ENCODE measurements at regions not wholly inside any gene's neighbourhood (a gene's known extent, or its start where the extent isn't known, plus 50 kb on each side); places are given as distances from the start of the nearest gene placed in this dataset.

GRCh38 chr2:162926501-162926900, 87.9 kb upstream of the KCNH7 start:
- DNase-seq (ENCODE audit: low spot score in 2 of 2) (no peak), ATAC-seq (no peak)
- Mint-ChIP-seq H3K36me3 (no peaks in the 10 kb centered on the region), H3K9me3 (peaks cover 17% of the 10 kb centered on the region), H3K27ac (no peak overlapping the region), H3K4me1 (no peaks in the 10 kb centered on the region), H3K4me3 (no peak overlapping the region)

- no peak for ATAC-seq
These were observed 87.0 kb upstream of the KCNH7 start for GRCh38 chr2:162925595-162925994.

GRCh38 chr2:162919111-162919510, 80.5 kb upstream of the KCNH7 start:
- ATAC-seq (no peak), DNase-seq (ENCODE audit: low spot score in 2 of 2) (no peak)
- no peak overlapping the region for H3K4me3 Mint-ChIP-seq
- H3K9me3 Mint-ChIP-seq: peaks cover 22% of the 10 kb centered on the region
- H3K4me1 Mint-ChIP-seq: no peaks in the 10 kb centered on the region
- H3K27ac Mint-ChIP-seq: no peak overlapping the region
- no peaks in the 10 kb centered on the region for H3K36me3 Mint-ChIP-seq

More at GRCh38 chr2:162925595-162925994, 87.0 kb upstream of the KCNH7 start:
- H3K27ac Mint-ChIP-seq: no peak overlapping the region
- no peaks in the 10 kb centered on the region for H3K36me3 Mint-ChIP-seq
- H3K9me3 Mint-ChIP-seq: peaks cover 17% of the 10 kb centered on the region
- no peak for DNase-seq (ENCODE audit: low spot score in 2 of 2)
- H3K4me1 Mint-ChIP-seq: no peaks in the 10 kb centered on the region
- no peak overlapping the region for H3K4me3 Mint-ChIP-seq

GRCh38 chr2:162917626-162918025, 79.1 kb upstream of the KCNH7 start:
- ATAC-seq (no peak), DNase-seq (ENCODE audit: low spot score in 2 of 2) (no peak)
- Mint-ChIP-seq H3K4me3 (no peak overlapping the region), H3K27ac (no peak overlapping the region), H3K9me3 (peaks cover 17% of the 10 kb centered on the region), H3K36me3 (no peaks in the 10 kb centered on the region), H3K4me1 (no peaks in the 10 kb centered on the region)

GRCh38 chr2:162916286-162916801, 77.8 kb upstream of the KCNH7 start:
- ATAC-seq (no peak), DNase-seq (ENCODE audit: low spot score in 2 of 2) (no peak)
- Mint-ChIP-seq H3K27ac (no peak overlapping the region), H3K4me3 (no peak overlapping the region), H3K36me3 (no peaks in the 10 kb centered on the region), H3K9me3 (peaks cover 15% of the 10 kb centered on the region), H3K4me1 (no peaks in the 10 kb centered on the region)

- H3K4me1 Mint-ChIP-seq: no peaks in the 10 kb centered on the region
- no peaks in the 10 kb centered on the region for H3K36me3 Mint-ChIP-seq
These were observed 77.3 kb upstream of the KCNH7 start for GRCh38 chr2:162915858-162916257.

GRCh38 chr2:162914161-162914560, 75.6 kb upstream of the KCNH7 start:
- H3K9me3 Mint-ChIP-seq: peaks cover 13% of the 10 kb centered on the region
- no peak for DNase-seq (ENCODE audit: low spot score in 2 of 2)
- no peaks in the 10 kb centered on the region for H3K4me1 Mint-ChIP-seq
- no peak overlapping the region for H3K27ac Mint-ChIP-seq
- H3K36me3 Mint-ChIP-seq: no peaks in the 10 kb centered on the region
- ATAC-seq: no peak
- no peak overlapping the region for H3K4me3 Mint-ChIP-seq

More at GRCh38 chr2:162915858-162916257, 77.3 kb upstream of the KCNH7 start:
- no peak overlapping the region for H3K27ac Mint-ChIP-seq
- ATAC-seq: no peak
- H3K9me3 Mint-ChIP-seq: peaks cover 13% of the 10 kb centered on the region
- H3K4me3 Mint-ChIP-seq: no peak overlapping the region
- no peak for DNase-seq (ENCODE audit: low spot score in 2 of 2)

GRCh38 chr2:162912787-162913186, 74.2 kb upstream of the KCNH7 start:
- ATAC-seq: no peak
- no peak overlapping the region for H3K27ac Mint-ChIP-seq
- H3K4me3 Mint-ChIP-seq: no peak overlapping the region
- no peaks in the 10 kb centered on the region for H3K36me3 Mint-ChIP-seq
- no peaks in the 10 kb centered on the region for H3K4me1 Mint-ChIP-seq
- DNase-seq (ENCODE audit: low spot score in 2 of 2): no peak
- H3K9me3 Mint-ChIP-seq: peaks cover 13% of the 10 kb centered on the region

GRCh38 chr2:162908567-162908966, 70.0 kb upstream of the KCNH7 start:
- no peaks in the 10 kb centered on the region for H3K4me1 Mint-ChIP-seq

GRCh38 chr2:162890690-162891311, 52.2 kb upstream of the KCNH7 start:
- DNase-seq (ENCODE audit: low spot score in 2 of 2) (no peak), ATAC-seq (no peak)
- Mint-ChIP-seq H3K4me3 (no peak overlapping the region), H3K36me3 (no peaks in the 10 kb centered on the region), H3K27ac (no peak overlapping the region), H3K9me3 (peaks cover 4% of the 10 kb centered on the region), H3K4me1 (no peaks in the 10 kb centered on the region)

More at GRCh38 chr2:162908567-162908966, 70.0 kb upstream of the KCNH7 start:
- ATAC-seq (no peak), DNase-seq (ENCODE audit: low spot score in 2 of 2) (no peak)
- Mint-ChIP-seq H3K9me3 (peaks cover 11% of the 10 kb centered on the region), H3K27ac (no peak overlapping the region), H3K36me3 (no peaks in the 10 kb centered on the region), H3K4me3 (no peak overlapping the region)

- DNase-seq (ENCODE audit: low spot score in 2 of 2) (no peak), ATAC-seq (no peak)
- no peaks in the 10 kb centered on the region for H3K36me3 Mint-ChIP-seq
- H3K27ac Mint-ChIP-seq: no peak overlapping the region
- no peaks in the 10 kb centered on the region for H3K4me1 Mint-ChIP-seq
- peaks cover 6% of the 10 kb centered on the region for H3K9me3 Mint-ChIP-seq
- no peak overlapping the region for H3K4me3 Mint-ChIP-seq
These were observed 50.1 kb upstream of the KCNH7 start for GRCh38 chr2:162888652-162889051.

Measured in stimulated activated effector memory CD8-positive, alpha-beta T cell treated with anti-CD3 and anti-CD28 coated beads, Interleukin-12 subunit alpha, Interleukin-12 subunit beta, amount 100 ng/mL, for 72 hours (primary cell).